Neural progenitor cell (in vitro differentiated cells): ENCODE measurements at regions not wholly inside any gene's neighbourhood (a gene's known extent, or its start where the extent isn't known, plus 50 kb on each side); places are given as distances from the start of the nearest gene placed in this dataset.

Experiments used
- DNase-seq: peaks from one replicate; pipeline ENCODE4 v3.0.0-alpha.2; 2016; ENCODE audit warnings: low spot score
- H2AFZ ChIP-seq: fragments of 200-600 bp; sonication (generic); replicated peaks from 2 replicates; pipeline ENCODE4 v1.6.1; 2016; ENCODE audit warnings: antibody characterized with exemption
- H3F3A ChIP-seq: fragments of 200-600 bp; sonication (generic); 2 replicates; pipeline ENCODE4 v1.6.1; 2016; ENCODE audit warnings: antibody characterized with exemption, low read depth
- H3K27ac ChIP-seq: fragments of 200-600 bp; sonication (generic); 2 replicates; pipeline ENCODE4 v1.5.1; 2016; ENCODE audit warnings: mild to moderate bottlenecking
- H3K27me3 ChIP-seq: fragments of 200-600 bp; sonication (generic); 2 replicates; pipeline ENCODE4 v1.6.1; 2016; ENCODE audit warnings: mild to moderate bottlenecking, moderate library complexity
- H3K36me3 ChIP-seq: fragments of 200-600 bp; sonication (generic); 2 replicates; pipeline ENCODE4 v1.5.1; 2016
- H3K4me1 ChIP-seq: fragments of 200-600 bp; sonication (generic); 2 replicates; pipeline ENCODE4 v1.6.1; 2016; ENCODE audit warnings: mixed run types
- H3K4me2 ChIP-seq: fragments of 200-600 bp; sonication (generic); 2 replicates; pipeline ENCODE4 v1.6.1; 2016
- H3K4me3 ChIP-seq: fragments of 200-600 bp; sonication (generic); 2 replicates; pipeline ENCODE4 v1.5.1; 2016
- H3K79me2 ChIP-seq: fragments of 200-600 bp; sonication (generic); 2 replicates; pipeline ENCODE4 v1.6.1; 2016; ENCODE audit warnings: low read depth
- H3K9ac ChIP-seq: fragments of 200-600 bp; sonication (generic); 2 replicates; pipeline ENCODE4 v1.6.1; 2016
- H3K9me3 ChIP-seq: fragments of 200-600 bp; sonication (generic); 2 replicates; pipeline ENCODE4 v1.5.1; 2016; ENCODE audit warnings: low read depth
- H4K20me1 ChIP-seq: fragments of 200-600 bp; sonication (generic); 2 replicates; pipeline ENCODE4 v1.6.1; 2016; ENCODE audit warnings: low read depth
- H3K27ac Mint-ChIP-seq: 3 replicates; pipeline ENCODE4 v1.8.0; 2021; ENCODE audit warnings: mixed read lengths
- H3K27me3 Mint-ChIP-seq: 2 replicates; pipeline ENCODE4 v1.8.0; 2022; ENCODE audit warnings: low read depth, mild to moderate bottlenecking, inconsistent platforms, moderate library complexity, mixed read lengths; ENCODE audit not compliant: insufficient read depth
- H3K36me3 Mint-ChIP-seq: 3 replicates; pipeline ENCODE4 v1.8.0; 2021; ENCODE audit warnings: mixed read lengths
- H3K4me1 Mint-ChIP-seq: 3 replicates; pipeline ENCODE4 v1.8.0; 2021; ENCODE audit warnings: mixed read lengths
- H3K4me3 Mint-ChIP-seq: 3 replicates; pipeline ENCODE4 v1.8.0; 2021; ENCODE audit warnings: mild to moderate bottlenecking, moderate library complexity, mixed read lengths
- H3K9me3 Mint-ChIP-seq: 3 replicates; pipeline ENCODE4 v1.8.0; 2020; ENCODE audit warnings: mixed read lengths
- CTCF ChIP-seq: fragments of 200-600 bp; sonication (generic); IDR thresholded peaks from 2 replicates; pipeline ENCODE4 v1.5.1; 2017; ENCODE audit warnings: antibody characterized with exemption, mild to moderate bottlenecking
- EZH2 ChIP-seq: fragments of 200-600 bp; sonication (generic); IDR thresholded peaks from 2 replicates; pipeline ENCODE4 v1.6.1; 2017; ENCODE audit warnings: antibody characterized with exemption, mild to moderate bottlenecking, moderate library complexity
- EZH2phosphoT487 ChIP-seq: fragments of 200-600 bp; sonication (generic); IDR thresholded peaks from 2 replicates; pipeline ENCODE4 v1.6.1; 2017; ENCODE audit warnings: antibody characterized with exemption

GRCh38 chr1:238727670-238728069, 658.7 kb upstream of the CHRM3 start:
- peaks cover 3% of the 10 kb centered on the region for H3K9me3 Mint-ChIP-seq
- no peaks in the 10 kb centered on the region for H3K36me3 ChIP-seq
- no peak overlapping the region for H3K4me3 Mint-ChIP-seq
- H3K27me3 Mint-ChIP-seq: no peaks in the 10 kb centered on the region
- H3K36me3 Mint-ChIP-seq: no peaks in the 10 kb centered on the region
- H3K27ac ChIP-seq: no peak overlapping the region
- H3K27ac Mint-ChIP-seq: no peak overlapping the region
- peaks cover 4% of the 10 kb centered on the region for H3K4me1 ChIP-seq
- H3K9me3 ChIP-seq: no peaks in the 10 kb centered on the region
- no peaks in the 10 kb centered on the region for H4K20me1 ChIP-seq
- no peaks in the 10 kb centered on the region for H3F3A ChIP-seq
- H2AFZ ChIP-seq: no peak overlapping the region
- TF ChIP-seq EZH2phosphoT487 (no peak), CTCF (no peak)
- no peak overlapping the region for H3K4me3 ChIP-seq
- no peak overlapping the region for H3K4me2 ChIP-seq
- no peaks in the 10 kb centered on the region for H3K79me2 ChIP-seq
- peaks cover 2% of the 10 kb centered on the region for H3K4me1 Mint-ChIP-seq
- H3K27me3 ChIP-seq: no peaks in the 10 kb centered on the region
- DNase-seq: no peak
- no peak overlapping the region for H3K9ac ChIP-seq

GRCh38 chr1:238722812-238723211, 663.6 kb upstream of the CHRM3 start:
- Histone ChIP-seq H4K20me1 (no peaks in the 10 kb centered on the region), H2AFZ (no peak overlapping the region), H3K79me2 (no peaks in the 10 kb centered on the region), H3K27ac (no peak overlapping the region), H3K9ac (no peak overlapping the region), H3K36me3 (no peaks in the 10 kb centered on the region), H3K4me1 (no peaks in the 10 kb centered on the region), H3K4me3 (no peak overlapping the region), H3K9me3 (no peaks in the 10 kb centered on the region), H3K4me2 (no peak overlapping the region), H3F3A (no peaks in the 10 kb centered on the region), H3K27me3 (no peaks in the 10 kb centered on the region)
- no peak for DNase-seq
- H3K27ac Mint-ChIP-seq: no peak overlapping the region
- TF ChIP-seq CTCF (no peak), EZH2phosphoT487 (no peak), EZH2 (no peak)
- H3K9me3 Mint-ChIP-seq: peaks cover 6% of the 10 kb centered on the region
- no peaks in the 10 kb centered on the region for H3K27me3 Mint-ChIP-seq
- no peaks in the 10 kb centered on the region for H3K4me1 Mint-ChIP-seq
- no peak overlapping the region for H3K4me3 Mint-ChIP-seq
- no peaks in the 10 kb centered on the region for H3K36me3 Mint-ChIP-seq

GRCh38 chr1:238710697-238711096, 675.7 kb upstream of the CHRM3 start:
- Histone ChIP-seq H3K9ac (no peak overlapping the region), H3K27ac (no peak overlapping the region), H3K36me3 (no peaks in the 10 kb centered on the region), H3K79me2 (no peaks in the 10 kb centered on the region), H2AFZ (no peak overlapping the region), H3F3A (no peaks in the 10 kb centered on the region), H4K20me1 (no peaks in the 10 kb centered on the region), H3K27me3 (no peaks in the 10 kb centered on the region), H3K4me2 (no peak overlapping the region), H3K4me1 (no peaks in the 10 kb centered on the region), H3K4me3 (no peak overlapping the region), H3K9me3 (no peaks in the 10 kb centered on the region)
- Mint-ChIP-seq H3K27ac (no peak overlapping the region), H3K27me3 (peaks cover 2% of the 10 kb centered on the region), H3K9me3 (no peaks in the 10 kb centered on the region), H3K4me1 (no peaks in the 10 kb centered on the region), H3K4me3 (no peak overlapping the region), H3K36me3 (no peaks in the 10 kb centered on the region)
- DNase-seq: peak; percentile 25
- peak; percentile 44 for TF ChIP-seq CTCF
- TF ChIP-seq EZH2phosphoT487: no peak

DNA sequence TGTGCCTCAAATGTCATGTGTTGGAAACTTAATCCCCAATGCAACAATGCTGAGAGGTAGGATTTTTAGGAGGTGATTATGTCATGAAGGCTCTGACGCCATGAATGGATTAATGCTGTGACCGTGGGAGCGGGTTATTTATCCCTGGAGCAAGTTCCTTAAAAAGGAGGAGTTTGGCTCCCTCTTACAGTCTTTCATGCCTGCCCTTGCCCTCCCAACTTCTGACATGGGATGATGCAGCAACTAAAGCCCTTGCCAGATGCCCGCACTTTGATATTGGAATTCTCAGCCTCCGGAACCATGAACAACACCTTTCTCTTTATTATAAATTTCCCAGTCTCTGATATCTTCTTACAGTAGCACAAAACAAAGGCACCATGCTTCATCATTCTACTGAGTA, 685.3 kb upstream of the CHRM3 start:
- Mint-ChIP-seq H3K4me3 (no peak overlapping the region), H3K4me1 (peaks cover 10% of the 10 kb centered on the region), H3K9me3 (peaks cover 3% of the 10 kb centered on the region), H3K27ac (no peak overlapping the region), H3K36me3 (no peaks in the 10 kb centered on the region), H3K27me3 (peaks cover 4% of the 10 kb centered on the region)
- TF ChIP-seq CTCF (no peak), EZH2 (no peak), EZH2phosphoT487 (no peak)
- H3F3A ChIP-seq: no peaks in the 10 kb centered on the region
- no peaks in the 10 kb centered on the region for H3K79me2 ChIP-seq
- no peak overlapping the region for H3K27ac ChIP-seq
- H3K4me1 ChIP-seq: no peaks in the 10 kb centered on the region
- DNase-seq: no peak
- H3K9ac ChIP-seq: no peak overlapping the region
- no peak overlapping the region for H3K4me2 ChIP-seq
- no peaks in the 10 kb centered on the region for H3K27me3 ChIP-seq
- H4K20me1 ChIP-seq: no peaks in the 10 kb centered on the region
- no peaks in the 10 kb centered on the region for H3K36me3 ChIP-seq
- H2AFZ ChIP-seq: peak overlapping the region; percentile 81
- no peak overlapping the region for H3K4me3 ChIP-seq
- H3K9me3 ChIP-seq: no peaks in the 10 kb centered on the region
